IMR-90 (cell line): ENCODE measurements at regions not wholly inside any gene's neighbourhood (a gene's known extent, or its start where the extent isn't known, plus 50 kb on each side); places are given as distances from the start of the nearest gene placed in this dataset.

Experiments used
- ATAC-seq: fragments of 200-7000 bp; cut with Tn5 transposase; 2 replicates; pipeline ENCODE4 v1.9.1; 2020; ENCODE audit warnings: low read depth, mild to moderate bottlenecking, moderate library complexity
- BruUV-seq: library from RNA; stranded (reverse); fragments of 400-500 nt; replicated peaks from 2 replicates; lab custom pipeline; 2021; lab: Mats Ljungman, UMichigan
- CTCF ChIA-PET: fragments of 300-600 bp; formaldehyde crosslinking; extraction: SDS; loops from one replicate; lab custom pipeline; 2021; ENCODE audit warnings: antibody characterized with exemption; lab: Yijun Ruan, JAX
- POLR2A ChIA-PET: fragments of 300-600 bp; sonication (Branson Sonifier 250); formaldehyde crosslinking; loops from one replicate; lab custom pipeline; 2022; ENCODE audit warnings: antibody characterized with exemption; ENCODE audit not compliant: unreplicated experiment; lab: Charles Lee
- DNase-seq: peaks from one replicate; pipeline ENCODE4 v3.0.0; 2013
- H2AFZ ChIP-seq: replicated peaks from 2 replicates; pipeline ENCODE3; 2013; ENCODE audit warnings: low read length, mild to moderate bottlenecking; ENCODE audit not compliant: poor library complexity
- H2AK5ac ChIP-seq: 2 replicates; pipeline ENCODE4 v1.6.1; 2013; ENCODE audit warnings: low read depth, low read length, inconsistent platforms
- H2AK9ac ChIP-seq: replicated peaks from 2 replicates; pipeline ENCODE3; 2013; ENCODE audit warnings: mild to moderate bottlenecking, low read depth, low read length, moderate library complexity; ENCODE audit not compliant: poor library complexity
- H2BK120ac ChIP-seq: 2 replicates; pipeline ENCODE4 v1.6.1; 2013; ENCODE audit warnings: low read depth, low read length, inconsistent platforms
- H2BK15ac ChIP-seq: 3 replicates; pipeline ENCODE4 v1.6.1; 2013; ENCODE audit warnings: low read depth, low read length, inconsistent platforms
- H2BK20ac ChIP-seq: 2 replicates; pipeline ENCODE4 v1.6.1; 2013; ENCODE audit warnings: low read depth, mild to moderate bottlenecking, inconsistent platforms, low read length, moderate library complexity
- H2BK5ac ChIP-seq: 2 replicates; pipeline ENCODE4 v1.6.1; 2013; ENCODE audit warnings: mild to moderate bottlenecking, low read depth, low read length, inconsistent platforms; ENCODE audit not compliant: poor library complexity, severe bottlenecking
- H3K14ac ChIP-seq: replicated peaks from 2 replicates; pipeline ENCODE4 v1.6.1; 2013; ENCODE audit warnings: low read depth, low read length, inconsistent platforms
- H3K18ac ChIP-seq: 2 replicates; pipeline ENCODE4 v1.6.1; 2013; ENCODE audit warnings: low read depth, low read length, control low read depth
- H3K23ac ChIP-seq: 2 replicates; pipeline ENCODE4 v1.6.1; 2013; ENCODE audit warnings: low read depth, low read length, inconsistent platforms
- H3K27ac ChIP-seq: 2 replicates; pipeline ENCODE4 v1.5.1; 2013; ENCODE audit warnings: mild to moderate bottlenecking, control low read depth, low read length; ENCODE audit not compliant: insufficient read depth
- H3K27me3 ChIP-seq: 2 replicates; pipeline ENCODE4 v1.6.1; 2013; ENCODE audit warnings: low read length; ENCODE audit not compliant: control insufficient read depth, insufficient read depth
- H3K36me3 ChIP-seq: 2 replicates; pipeline ENCODE4 v1.6.1; 2013; ENCODE audit warnings: low read length, mixed read lengths; ENCODE audit not compliant: control insufficient read depth, insufficient read depth
- H3K4ac ChIP-seq: 2 replicates; pipeline ENCODE4 v1.6.1; 2013; ENCODE audit warnings: low read depth, low read length, inconsistent platforms
- H3K4me1 ChIP-seq: 2 replicates; pipeline ENCODE4 v1.6.1; 2013; ENCODE audit warnings: low read length, mixed read lengths; ENCODE audit not compliant: control insufficient read depth, insufficient read depth
- H3K4me2 ChIP-seq: 2 replicates; pipeline ENCODE4 v1.6.1; 2013; ENCODE audit warnings: low read depth, mild to moderate bottlenecking, control low read depth, low read length, moderate library complexity
- H3K4me3 ChIP-seq: 2 replicates; pipeline ENCODE4 v1.5.1; 2013; ENCODE audit warnings: low read depth, mild to moderate bottlenecking, control low read depth, low read length, moderate library complexity; ENCODE audit not compliant: insufficient read depth
- H3K56ac ChIP-seq: 2 replicates; pipeline ENCODE4 v1.6.1; 2013; ENCODE audit warnings: low read length, inconsistent platforms; ENCODE audit not compliant: insufficient read depth; ENCODE audit errors: extremely low read depth
- H3K79me1 ChIP-seq, 2 experiments: 2 replicates each; pipeline ENCODE4 v1.6.1; 2013; ENCODE audit warnings: low read length in 2 of 2, inconsistent platforms in 1 of 2, low read depth in 1 of 2
- H3K9ac ChIP-seq: 2 replicates; pipeline ENCODE4 v1.6.1; 2013; ENCODE audit warnings: low read depth, low read length, control low read depth
- H3K9me1 ChIP-seq: 2 replicates; pipeline ENCODE4 v1.6.1; 2013; ENCODE audit warnings: low read length, inconsistent platforms; ENCODE audit not compliant: insufficient read depth
- H3K9me3 ChIP-seq: 2 replicates; pipeline ENCODE4 v1.6.1; 2013; ENCODE audit warnings: low read length; ENCODE audit not compliant: control insufficient read depth, insufficient read depth
- H4K20me1 ChIP-seq: 2 replicates; pipeline ENCODE4 v1.6.1; 2013; ENCODE audit warnings: low read length, inconsistent platforms; ENCODE audit not compliant: insufficient read depth
- H4K5ac ChIP-seq: 2 replicates; pipeline ENCODE4 v1.6.1; 2013; ENCODE audit warnings: mild to moderate bottlenecking, low read depth, low read length, control low read depth
- H4K8ac ChIP-seq, 2 experiments: 2 replicates each; pipeline ENCODE4 v1.6.1; 2013; ENCODE audit warnings: low read depth in 2 of 2, low read length in 2 of 2, control low read depth in 1 of 2, inconsistent platforms in 1 of 2
- H4K91ac ChIP-seq: 2 replicates; pipeline ENCODE4 v1.6.1; 2013; ENCODE audit warnings: low read depth, low read length, inconsistent platforms; ENCODE audit not compliant: insufficient read depth
- CEBPB ChIP-seq: IDR thresholded peaks from 2 replicates; pipeline ENCODE4 v1.6.1; 2012; ENCODE audit warnings: low read depth, low read length, improper control_type of control experiment
- CHD1 ChIP-seq: IDR thresholded peaks from 2 replicates; pipeline ENCODE4 v1.6.1; 2012; ENCODE audit warnings: low read depth, low read length, improper control_type of control experiment
- CTCF ChIP-seq: conservative IDR thresholded peaks from 2 replicates; pipeline ENCODE4 v1.5.1; 2012; ENCODE audit warnings: mild to moderate bottlenecking, low read depth, low read length, improper control_type of control experiment
- MAFK ChIP-seq: IDR thresholded peaks from 2 replicates; pipeline ENCODE4 v1.6.1; 2012; ENCODE audit warnings: low read depth, low read length, improper control_type of control experiment
- MXI1 ChIP-seq: IDR thresholded peaks from 2 replicates; pipeline ENCODE4 v1.6.1; 2012; ENCODE audit warnings: low read depth, mild to moderate bottlenecking, low read length, moderate library complexity, borderline replicate concordance
- NFE2L2 ChIP-seq: fragments of 150-350 bp; IDR thresholded peaks from 2 replicates; pipeline ENCODE4 v1.6.1; 2016; ENCODE audit warnings: low read depth, mild to moderate bottlenecking, low read length
- POLR2A ChIP-seq: IDR thresholded peaks from 2 replicates; pipeline ENCODE4 v1.6.1; 2012; ENCODE audit warnings: mild to moderate bottlenecking, low read depth, low read length
- RCOR1 ChIP-seq: IDR thresholded peaks from 2 replicates; pipeline ENCODE4 v1.6.1; 2012; ENCODE audit warnings: mild to moderate bottlenecking, low read length, improper control_type of control experiment; ENCODE audit not compliant: insufficient replicate concordance
- RFX5 ChIP-seq: IDR thresholded peaks from 2 replicates; pipeline ENCODE4 v1.8.0; 2012; ENCODE audit warnings: low read depth, mild to moderate bottlenecking, low read length, moderate library complexity
- SMC3 ChIP-seq: fragments of 150-350 bp; IDR thresholded peaks from 2 replicates; pipeline ENCODE4 v1.6.1; 2016; ENCODE audit warnings: low read depth, mild to moderate bottlenecking, antibody characterized with exemption, low read length, moderate library complexity
- WGBS, 2 experiments: methylation state at CpG; one replicate each; pipeline versions ENCODE4 v1.1.5 to v1.1.7; 2013; ENCODE audit warnings: missing lambda C conversion rate in 2 of 2; ENCODE audit not compliant: insufficient read length in 1 of 2; ENCODE audit errors: extremely low coverage in 2 of 2; 5-methylcytosine and 5-hydroxymethylcytosine counted together
- dilution Hi-C: fragments of 300-500 bp; cut with HindIII; formaldehyde crosslinking; loops from one replicate; pipeline ENCODE4 v1.14.3; 2018; ENCODE audit warnings: low sequenced_read_pairs; ENCODE audit not compliant: unreplicated experiment
- in situ Hi-C: fragments of 300-500 bp; cut with MboI; formaldehyde crosslinking; loops from 3 replicates; pipeline ENCODE4 v1.14.3; 2019; ENCODE audit warnings: low sequenced_read_pairs, inconsistent platforms, mixed read lengths
- intact Hi-C: fragments of 100-400 bp; cut with micrococcal nuclease; formaldehyde crosslinking; loops from 2 replicates; pipeline ENCODE4 v1.10.0; 2022
- TF ChIP-seq, protein P1 (sequence below): fragments of 150-350 bp; IDR thresholded peaks from 2 replicates; pipeline ENCODE4 v1.6.1; 2016; ENCODE audit warnings: low read depth, mild to moderate bottlenecking, low read length, moderate library complexity, borderline replicate concordance

DNA sequence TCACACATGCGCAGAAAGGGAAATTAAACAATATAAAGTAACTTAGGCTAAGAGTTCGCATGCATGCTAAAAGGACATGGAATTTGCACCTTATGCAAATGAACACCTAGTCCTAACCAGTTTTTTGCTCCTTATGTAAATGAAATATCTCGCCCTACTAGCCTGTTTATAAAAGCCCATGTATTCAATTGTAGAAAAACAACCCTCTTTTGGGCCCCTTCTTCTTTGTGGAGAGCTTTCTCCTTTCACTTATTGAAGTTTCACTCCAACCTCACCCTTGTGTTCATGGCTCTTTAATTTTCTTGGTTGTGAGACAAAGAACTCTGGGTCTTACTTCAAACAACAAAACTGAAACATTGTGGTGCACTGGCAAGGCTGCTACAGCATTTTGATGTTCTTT, 333.4 kb upstream of the ATXN7L3B start:
- no peak overlapping the region for H3K23ac ChIP-seq
- H3K14ac ChIP-seq = no peak overlapping the region
- no peak overlapping the region for H3K9ac ChIP-seq
- no peak overlapping the region for H2BK20ac ChIP-seq
- intact Hi-C loops (no loop called here), dilution Hi-C loops (no loop called here), in situ Hi-C loops (no loop called here)
- H2BK5ac ChIP-seq = no peak overlapping the region
- H2BK15ac ChIP-seq = no peak overlapping the region
- ChIA-PET CTCF (no interaction called here), POLR2A (no interaction called here)
- H3K56ac ChIP-seq = no peak overlapping the region
- DNase-seq = no peak
- no peak overlapping the region for H4K8ac ChIP-seq
- H3K9me3 ChIP-seq = peaks cover 16% of the 10 kb centered on the region
- no peak overlapping the region for H3K18ac ChIP-seq
- no peak overlapping the region for H3K4ac ChIP-seq
- no peaks in the 10 kb centered on the region for H4K20me1 ChIP-seq
- H3K4me3 ChIP-seq = no peak overlapping the region
- H2AK9ac ChIP-seq = no peak overlapping the region
- no peak overlapping the region for H3K27ac ChIP-seq
- no TSS peak for BruUV-seq
- H4K91ac ChIP-seq = no peak overlapping the region
- no peaks in the 10 kb centered on the region for H3K79me1 ChIP-seq
- no peak for TF ChIP-seq MAFK
- TF ChIP-seq SMC3 = no peak
- TF ChIP-seq CHD1 = no peak
- no peak for TF ChIP-seq POLR2A
- TF ChIP-seq CTCF = no peak
- TF ChIP-seq RFX5 = no peak
- no peak for TF ChIP-seq NFE2L2
- TF ChIP-seq CEBPB = no peak
- TF ChIP-seq, protein P1, sequence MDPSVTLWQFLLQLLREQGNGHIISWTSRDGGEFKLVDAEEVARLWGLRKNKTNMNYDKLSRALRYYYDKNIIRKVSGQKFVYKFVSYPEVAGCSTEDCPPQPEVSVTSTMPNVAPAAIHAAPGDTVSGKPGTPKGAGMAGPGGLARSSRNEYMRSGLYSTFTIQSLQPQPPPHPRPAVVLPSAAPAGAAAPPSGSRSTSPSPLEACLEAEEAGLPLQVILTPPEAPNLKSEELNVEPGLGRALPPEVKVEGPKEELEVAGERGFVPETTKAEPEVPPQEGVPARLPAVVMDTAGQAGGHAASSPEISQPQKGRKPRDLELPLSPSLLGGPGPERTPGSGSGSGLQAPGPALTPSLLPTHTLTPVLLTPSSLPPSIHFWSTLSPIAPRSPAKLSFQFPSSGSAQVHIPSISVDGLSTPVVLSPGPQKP = no peak
- TF ChIP-seq RCOR1 = no peak
- TF ChIP-seq MXI1 = no peak
- H3K36me3 ChIP-seq = no peaks in the 10 kb centered on the region
- no peak overlapping the region for H3K4me2 ChIP-seq
- H2AK5ac ChIP-seq = no peak overlapping the region
- no peak overlapping the region for H2BK120ac ChIP-seq
- WGBS, 2 experiments = no CpG with 5 or more reads among the region's 3 CpGs
- no peak overlapping the region for H2AFZ ChIP-seq
- no peaks in the 10 kb centered on the region for H3K4me1 ChIP-seq
- no peaks in the 10 kb centered on the region for H3K27me3 ChIP-seq
- H3K9me1 ChIP-seq = no peaks in the 10 kb centered on the region
- no peak for ATAC-seq
- H4K5ac ChIP-seq = no peak overlapping the region
